NCI-H460 (cell line): ENCODE measurements at regions not wholly inside any gene's neighbourhood (a gene's known extent, or its start where the extent isn't known, plus 50 kb on each side); places are given as distances from the start of the nearest gene placed in this dataset.

Experiments
- DNase-seq: peaks from one replicate; pipeline ENCODE4 v3.0.0-alpha.2; 2016; ENCODE audit warnings: low read depth; ENCODE audit errors: extremely low read depth

DNA sequence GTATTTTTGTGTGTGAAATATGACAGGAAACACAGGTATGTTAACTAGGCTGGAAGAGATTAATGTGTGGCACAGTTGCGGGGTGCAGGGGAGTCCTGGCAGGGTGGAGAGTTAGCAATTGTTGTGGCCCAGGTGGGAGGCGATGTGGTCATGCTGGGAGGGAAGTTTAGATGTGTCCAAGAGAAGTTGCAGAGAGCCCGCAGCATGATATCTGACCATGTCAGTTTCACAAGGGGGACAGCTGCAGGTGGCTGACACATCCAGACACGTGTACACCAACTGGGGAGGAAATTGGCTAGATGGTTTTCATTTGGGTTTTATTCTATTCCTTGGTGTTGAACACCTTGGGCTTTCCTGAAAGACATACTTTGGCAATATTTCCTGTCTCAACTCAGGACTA is 172.8 kb upstream of the RGMA start:
- DNase-seq: no peak

DNA sequence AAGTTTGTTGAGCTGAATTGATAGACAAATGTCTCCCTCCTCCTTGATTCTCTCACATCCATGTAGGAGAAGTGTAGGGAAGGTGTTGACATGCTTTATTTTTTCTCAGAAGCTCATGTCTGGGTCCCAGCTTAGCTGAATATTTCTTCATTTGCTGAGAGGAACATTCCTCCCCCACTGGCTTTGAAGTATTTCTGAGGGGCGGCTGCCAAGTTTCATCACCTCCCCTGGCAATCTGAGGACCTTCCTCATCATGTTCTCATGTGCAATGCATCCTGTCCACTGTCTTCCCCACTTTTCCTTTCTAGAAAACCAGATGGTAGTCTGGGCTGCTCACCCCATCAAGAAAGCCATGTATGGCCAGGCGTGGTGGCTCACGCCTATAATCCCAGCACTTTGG is 168.9 kb upstream of the RGMA start:
- DNase-seq: no peak

DNA sequence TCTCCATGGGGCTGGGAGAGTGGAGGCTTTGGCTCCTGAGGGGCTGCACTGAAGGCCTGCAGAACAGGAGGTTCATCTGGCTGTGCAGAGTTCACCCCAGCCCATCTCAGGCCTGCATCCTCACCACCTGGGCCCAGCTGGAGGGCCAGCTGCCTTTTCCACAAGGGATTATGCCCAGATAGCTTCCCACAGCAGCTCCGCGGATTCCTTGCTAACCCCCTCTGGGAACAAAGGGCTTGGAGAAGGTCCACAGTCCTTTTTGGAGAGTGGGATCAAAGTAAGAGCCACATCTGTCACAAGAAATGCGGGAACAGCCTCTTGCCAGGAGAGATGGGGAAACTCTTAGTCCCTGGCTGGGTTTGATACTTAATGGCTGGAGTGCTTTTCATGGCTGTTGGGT is 164.7 kb upstream of the RGMA start:
- no peak for DNase-seq

DNA sequence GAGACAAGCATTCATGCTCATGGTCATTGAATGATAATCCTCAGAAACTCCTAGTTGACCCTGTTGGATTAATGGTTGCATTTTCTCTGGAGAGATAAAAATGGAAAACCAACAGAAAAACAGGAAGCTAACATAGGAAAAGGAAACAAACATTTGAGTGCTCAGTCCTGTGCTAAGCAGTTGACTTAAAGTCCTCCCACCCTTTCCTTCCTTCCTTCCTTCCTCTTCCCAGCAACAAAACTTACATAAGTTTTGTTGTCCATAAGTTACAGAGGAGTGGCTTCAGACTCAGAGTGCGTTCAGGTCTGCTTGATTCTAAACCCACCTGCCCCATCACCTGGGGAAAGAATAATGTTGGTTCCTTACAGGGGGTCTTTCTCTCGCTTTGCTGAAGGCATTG is 163.8 kb upstream of the RGMA start:
- DNase-seq: no peak

DNA sequence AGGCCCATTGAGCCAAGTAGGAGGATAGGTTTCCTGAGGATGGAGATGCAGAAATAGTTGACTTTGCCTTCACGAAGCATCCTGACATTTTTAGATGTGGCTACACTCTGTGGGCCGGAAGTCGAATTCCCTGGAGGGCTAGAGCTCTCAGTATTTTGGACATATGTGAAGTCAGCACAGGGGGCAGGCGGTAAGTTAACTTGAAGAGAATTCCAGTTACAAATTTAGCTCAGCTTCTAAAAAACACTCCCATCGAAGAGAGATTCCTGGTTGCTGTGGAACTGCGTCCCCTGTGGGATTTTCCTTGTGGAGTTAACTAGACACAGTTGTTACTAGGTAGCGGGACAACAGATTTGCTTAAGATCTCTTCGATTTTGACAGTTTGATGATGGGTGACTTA is 161.9 kb upstream of the RGMA start:
- DNase-seq: no peak

DNA sequence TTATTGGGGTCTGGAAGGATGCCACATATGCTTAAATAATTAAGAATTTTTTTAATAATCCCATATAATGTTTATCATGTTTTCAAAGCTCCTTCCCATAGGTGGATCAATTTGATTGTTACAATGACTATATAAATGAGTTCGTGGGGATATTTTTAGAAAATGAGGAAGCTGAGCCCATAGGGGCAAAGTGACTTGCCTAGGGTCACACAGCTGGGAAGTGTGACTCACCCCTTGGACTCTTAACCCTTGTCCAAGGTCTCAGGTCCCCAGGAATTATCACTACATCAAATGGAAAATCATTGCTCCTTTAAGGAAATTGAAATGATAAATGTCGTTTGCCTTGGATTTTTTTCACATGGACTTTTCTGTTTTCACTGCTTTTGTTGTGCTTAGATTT is 161.2 kb upstream of the RGMA start:
- DNase-seq: no peak

DNA sequence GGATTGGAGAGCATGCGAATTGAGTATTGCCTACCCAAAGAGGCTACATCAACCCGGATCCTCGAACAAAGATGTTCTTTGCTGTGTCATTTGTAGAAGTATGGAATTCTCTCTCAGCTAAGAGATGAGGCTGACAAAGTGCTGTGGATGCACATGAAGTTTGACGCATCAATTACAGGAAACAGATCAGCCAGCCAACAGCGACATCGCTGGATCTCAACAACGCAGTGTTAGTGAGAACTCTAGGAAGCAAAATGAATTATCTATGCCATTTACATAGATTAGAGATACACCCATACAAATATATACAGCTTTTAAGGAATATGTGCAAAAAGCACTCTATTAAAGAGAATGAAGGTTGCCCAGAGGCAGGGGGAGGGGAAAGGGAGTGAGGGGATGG is 160.6 kb upstream of the RGMA start:
- no peak for DNase-seq

DNA sequence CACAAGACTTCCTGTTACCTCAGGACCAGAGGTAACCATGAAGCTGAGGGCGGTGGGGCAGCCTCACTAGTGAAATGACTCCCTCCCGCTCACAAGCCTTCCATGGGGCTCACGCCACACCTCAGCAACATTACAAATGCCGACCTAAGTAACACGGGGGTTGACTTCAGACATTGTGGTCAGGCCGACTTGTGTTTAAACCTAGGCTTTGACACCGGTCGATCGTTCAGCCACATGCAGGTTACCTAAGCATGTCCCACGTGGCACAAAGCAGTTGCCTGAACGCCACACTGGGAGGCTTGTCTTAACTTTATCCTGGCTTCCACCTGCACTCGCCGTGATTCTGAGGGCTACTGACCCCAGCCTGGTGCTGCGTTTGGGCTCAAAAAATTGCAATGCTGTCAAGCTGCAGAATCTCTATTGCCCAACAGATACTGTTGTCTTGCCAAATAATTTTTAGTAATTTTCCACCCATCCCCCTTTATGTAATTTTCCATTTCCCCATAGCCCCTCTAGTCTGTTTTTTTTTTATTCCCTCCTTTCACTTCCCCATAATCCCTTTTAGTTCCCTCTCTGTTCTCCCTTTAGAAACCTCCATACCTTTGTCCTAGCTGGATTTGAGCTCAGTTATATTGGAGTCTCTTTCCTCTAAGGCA is 158.6 kb upstream of the RGMA start:
- no peak for DNase-seq

DNA sequence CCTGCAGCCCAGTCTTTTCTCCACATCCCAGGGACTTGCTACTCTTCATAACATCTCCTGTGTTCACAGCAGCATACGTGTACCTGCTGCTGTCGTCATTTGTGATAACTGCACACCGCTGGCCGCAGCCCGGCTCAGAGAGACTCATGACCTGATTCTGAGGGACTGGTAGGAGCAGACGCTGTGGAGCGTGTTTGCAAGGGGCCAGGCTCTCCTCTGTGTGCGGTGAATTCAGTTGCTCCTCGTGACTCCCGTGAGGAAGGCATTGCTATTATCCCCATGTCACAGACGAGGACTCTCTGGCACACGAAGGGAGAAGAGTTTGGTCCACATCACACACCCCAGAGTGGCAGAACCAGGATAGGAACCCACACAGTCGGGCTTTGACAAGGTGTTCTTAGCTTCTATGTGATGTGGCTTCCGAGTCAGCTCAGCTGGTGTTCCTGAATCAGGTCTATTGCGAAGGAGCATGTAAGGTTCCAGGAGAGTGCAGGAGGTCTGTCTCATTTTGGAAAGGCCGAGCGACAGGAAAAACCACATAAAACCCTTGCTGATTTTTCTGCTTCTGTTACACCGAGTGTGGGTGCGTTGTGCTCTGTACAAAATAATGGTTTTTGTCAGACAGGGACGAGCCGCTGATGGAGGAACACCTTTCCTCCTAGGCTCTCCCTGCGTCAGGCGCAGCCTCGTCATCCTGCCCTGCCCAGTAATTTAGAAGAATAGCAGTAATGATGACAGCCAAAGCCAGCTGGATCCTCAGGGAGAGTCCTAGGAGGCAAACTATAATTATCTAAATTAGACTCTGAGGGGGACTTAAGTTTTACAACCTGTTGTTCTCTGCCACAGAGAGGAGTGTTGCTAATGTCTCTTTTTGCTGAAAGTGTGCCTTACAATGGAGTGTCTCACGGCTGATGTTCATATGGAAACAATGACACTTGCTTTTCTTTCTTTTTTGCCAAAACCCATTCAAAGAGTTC is 157.5 kb upstream of the RGMA start:
- no peak for DNase-seq

DNA sequence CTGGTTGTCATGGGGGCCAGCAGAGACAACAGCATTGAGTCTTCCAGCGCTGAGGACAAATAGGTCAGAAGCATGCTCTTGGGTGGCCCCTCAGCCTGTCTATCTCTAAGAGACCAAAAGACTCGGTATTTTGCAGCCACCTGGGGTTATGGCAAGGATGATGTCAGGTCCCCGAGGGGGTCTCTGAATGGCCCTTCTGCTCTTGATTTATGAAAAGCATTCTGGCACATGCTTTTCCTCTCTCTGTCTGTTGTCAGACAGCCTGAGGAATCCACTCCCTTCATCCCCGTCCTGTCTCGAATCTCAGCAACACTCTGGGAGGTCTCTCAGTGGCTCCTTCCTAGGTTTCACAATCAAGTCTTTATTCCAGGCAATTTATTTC is 156.6 kb upstream of the RGMA start:
- no peak for DNase-seq

DNA sequence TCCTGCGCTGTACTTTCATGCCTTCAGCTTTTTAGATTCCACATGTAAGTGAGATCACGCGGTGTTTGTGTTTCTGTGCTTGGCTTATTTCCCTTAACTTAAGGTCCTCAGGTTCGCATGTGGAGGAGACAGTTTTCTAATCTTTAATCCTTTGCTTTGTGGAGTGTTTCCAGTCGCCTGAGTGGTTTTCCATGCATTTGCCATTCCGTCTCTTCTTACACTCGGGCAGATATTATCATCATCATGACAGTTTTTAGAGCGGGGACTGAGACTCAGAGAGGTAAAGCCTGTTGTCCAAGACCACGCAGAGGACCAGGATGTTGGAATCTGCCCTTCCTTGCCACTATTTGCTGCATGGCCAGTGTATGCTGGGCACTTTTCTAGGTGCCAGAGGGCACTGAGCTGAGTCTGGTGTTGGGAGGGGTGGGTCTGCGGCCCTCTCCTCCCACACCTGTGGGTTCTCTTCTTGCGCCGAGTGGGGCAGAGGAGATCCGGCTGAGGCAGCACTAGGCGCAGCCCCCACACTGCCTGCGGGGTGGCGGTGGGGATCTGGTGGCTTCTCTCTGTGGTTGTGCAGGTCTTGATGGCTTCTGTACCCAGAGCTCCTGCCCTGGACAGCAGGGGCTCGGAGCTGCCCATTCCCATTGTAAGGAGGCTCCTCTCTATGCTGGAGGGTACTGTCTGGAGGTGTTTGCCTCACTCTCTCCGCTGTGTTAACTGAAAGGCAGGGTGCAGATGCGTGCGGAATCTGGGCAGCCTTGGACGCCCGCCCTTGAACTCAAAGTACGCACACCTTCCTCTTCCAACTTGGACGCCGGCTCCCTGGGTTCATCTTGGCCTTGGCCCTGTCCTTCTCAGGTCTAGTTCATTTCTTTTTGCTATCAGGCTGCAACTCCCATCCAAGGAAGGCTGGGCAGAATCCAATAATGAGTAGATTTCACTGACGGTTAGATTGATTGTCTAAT is 156.0 kb upstream of the RGMA start:
- no peak for DNase-seq

DNA sequence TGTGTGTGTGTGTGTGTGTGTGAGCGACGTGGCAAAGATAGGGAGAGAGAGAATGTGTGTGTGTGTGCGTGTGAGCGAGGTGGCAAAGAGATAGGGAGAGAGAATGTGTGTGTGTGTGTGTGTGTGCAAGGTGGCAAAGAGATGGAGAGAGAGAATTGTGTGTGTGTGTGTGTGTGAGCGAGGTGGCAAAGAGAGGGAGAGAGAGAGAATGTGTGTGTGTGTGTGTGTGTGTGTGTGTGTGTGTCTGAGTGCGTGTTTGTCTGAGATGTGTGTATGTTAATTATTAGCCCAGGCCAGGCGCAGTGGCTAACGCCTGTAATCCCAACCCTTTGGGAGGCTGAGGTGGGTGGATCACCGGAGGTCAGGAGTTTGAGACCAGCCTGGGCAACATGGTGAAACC is 154.6 kb upstream of the RGMA start:
- DNase-seq: no peak

DNA sequence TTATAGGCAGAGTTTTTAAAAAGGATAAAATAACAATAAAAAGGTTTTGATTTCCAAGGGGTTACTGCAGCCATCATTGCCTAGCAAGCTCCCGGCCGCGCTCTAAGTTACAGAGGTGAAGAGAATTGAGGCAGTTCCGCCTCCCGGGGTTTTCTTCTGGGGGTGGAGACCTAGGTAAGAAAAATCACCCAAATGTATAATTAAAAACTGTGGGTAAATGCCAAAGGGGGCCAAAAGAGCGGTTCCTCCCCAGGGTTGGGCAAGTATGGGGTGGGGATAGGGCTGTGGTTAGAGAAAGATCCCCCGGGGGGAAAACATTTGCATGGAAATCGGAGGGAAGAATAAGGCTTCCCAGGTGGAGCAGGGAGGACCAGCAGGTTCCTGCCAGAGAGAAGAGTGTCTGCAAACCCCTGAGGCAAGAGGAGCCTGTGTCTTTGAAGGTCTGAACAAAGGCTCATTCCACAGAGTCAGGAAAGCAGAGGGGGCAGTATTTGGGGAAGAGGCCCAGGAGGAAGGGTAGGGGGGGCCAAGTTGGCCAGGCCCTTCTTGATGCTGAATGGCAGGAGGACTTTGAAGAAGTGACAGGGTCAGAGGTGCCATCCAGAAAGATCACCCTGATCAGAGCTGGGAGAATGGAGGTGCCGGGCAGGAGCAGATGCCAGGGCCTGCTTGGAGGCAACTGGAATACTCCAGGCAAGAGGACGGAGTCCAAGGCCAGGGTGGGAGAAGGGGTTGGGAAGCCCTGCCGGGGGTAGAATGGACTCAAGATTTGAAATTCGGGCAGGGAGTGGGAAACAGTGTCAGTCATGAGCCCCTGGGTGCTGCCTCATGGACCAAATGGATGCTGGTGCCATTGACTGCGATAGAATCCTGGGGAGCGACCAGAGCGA is 152.9 kb upstream of the RGMA start:
- DNase-seq: no peak

DNA sequence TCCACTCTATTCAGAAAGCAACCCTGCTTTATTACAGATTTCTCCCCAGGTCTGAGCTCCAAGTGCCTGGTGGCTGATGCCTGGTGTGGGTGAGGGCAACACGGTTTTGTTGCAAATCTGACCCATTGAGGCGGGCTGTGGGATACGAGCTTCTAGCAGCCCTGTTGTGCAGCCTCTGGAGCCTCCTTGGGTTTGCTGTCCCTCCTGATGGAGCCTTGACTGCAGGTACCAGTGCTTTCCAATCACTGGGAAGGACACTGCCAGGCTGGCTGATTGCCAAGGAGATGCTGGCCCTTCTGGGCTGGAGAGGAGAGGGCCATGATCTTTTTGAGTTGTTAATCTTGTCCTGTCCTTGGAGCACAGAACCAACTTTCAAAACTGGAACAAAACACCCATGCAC is 151.0 kb upstream of the RGMA start:
- DNase-seq: no peak

DNA sequence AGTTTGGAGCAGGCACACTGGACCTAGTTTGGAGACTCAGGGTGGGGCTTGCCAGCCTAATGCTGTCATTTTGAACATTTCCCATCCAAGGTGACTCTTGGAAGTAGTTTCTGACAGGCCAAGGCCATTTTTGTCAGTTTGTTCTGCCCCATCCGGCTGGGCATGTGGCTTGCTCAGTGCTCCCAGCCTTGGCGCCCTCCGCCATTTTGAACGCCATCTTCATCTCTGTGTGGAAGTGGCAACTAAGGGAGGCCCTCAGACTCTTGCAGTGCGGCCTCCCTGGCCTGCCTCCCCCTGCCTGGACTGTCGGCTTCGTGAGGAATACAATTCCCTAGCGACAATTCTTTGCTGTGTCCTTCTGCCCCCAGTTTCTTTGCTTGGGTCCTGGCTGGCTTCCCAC is 150.6 kb upstream of the RGMA start:
- DNase-seq: no peak

DNA sequence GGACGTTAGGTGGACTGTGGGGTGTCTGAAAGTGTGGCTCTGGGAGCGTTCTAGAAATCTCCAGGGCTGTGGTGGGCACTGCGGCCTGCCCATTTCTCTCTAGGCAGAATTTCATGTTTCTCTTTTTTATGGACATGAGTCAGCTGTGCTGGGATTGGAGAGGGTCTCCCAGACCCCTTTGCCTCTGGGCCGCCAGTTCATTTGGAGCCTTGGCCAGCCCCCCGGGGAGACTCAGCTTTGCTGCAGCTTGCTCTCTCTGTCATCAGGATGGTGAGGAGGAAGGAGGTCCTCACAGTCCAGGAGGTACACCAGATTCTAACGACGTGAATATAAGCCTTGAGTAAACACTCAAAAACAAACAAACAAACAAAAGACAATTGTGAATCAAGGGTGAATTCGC is 149.6 kb upstream of the RGMA start:
- DNase-seq: no peak

DNA sequence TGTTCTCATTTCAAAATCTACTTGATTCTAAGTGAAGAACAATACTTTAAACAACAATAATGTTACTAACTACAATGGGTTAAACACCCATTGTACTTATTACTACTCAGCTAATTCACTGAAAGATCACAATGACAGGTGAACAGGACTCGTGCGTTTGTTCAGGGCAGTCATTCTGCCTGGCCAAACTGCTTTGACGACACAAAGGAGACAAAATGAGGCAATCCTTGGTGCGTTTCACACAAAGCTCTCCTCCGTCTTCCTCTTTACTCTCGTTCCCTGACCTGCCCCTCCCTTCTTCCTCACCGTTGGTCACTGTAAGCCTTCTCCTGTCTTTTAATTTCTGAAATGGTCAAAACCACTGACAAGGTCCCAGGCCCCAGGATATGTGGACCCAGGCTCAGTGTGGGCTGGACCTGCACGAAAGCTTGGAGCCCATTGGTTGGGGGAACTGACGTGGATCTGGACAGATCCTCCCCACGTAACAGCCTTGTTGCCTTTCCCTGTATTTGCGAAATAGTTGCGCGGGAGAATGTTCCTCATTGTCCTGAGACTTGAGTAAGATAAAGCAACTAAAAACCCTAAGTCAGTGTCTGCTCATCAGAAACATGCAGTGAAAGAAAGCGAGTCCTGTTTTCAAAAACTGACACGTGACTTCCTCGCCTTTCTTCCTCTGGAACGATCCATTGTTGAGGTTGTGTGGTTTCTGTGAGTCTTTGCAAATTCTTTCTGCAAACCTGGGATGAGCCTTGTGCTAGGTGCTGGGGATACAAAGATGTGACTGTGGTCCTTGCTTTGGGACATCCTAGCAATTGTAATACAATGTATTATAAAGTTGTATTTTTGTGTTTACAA is 147.1 kb upstream of the RGMA start:
- no peak for DNase-seq

DNA sequence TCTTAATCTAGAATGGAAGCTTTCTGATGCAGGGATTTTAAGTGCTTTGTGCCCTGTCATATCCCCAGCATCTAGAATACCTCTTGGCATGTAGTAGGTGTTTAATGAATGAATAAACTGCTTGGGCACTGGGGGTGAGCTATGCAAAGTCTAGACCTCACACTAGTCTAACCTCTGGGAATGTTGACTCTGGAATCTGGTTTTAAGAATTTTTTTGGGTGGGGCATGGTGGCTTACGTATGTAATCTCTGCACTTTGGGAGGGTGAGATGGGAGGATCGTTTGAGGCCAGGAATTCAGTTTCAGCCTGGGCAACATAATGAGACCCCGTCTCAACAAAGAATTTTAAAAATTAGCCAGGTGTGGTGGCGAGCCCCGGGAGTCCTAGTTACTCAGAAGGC is 146.3 kb upstream of the RGMA start:
- no peak for DNase-seq

DNA sequence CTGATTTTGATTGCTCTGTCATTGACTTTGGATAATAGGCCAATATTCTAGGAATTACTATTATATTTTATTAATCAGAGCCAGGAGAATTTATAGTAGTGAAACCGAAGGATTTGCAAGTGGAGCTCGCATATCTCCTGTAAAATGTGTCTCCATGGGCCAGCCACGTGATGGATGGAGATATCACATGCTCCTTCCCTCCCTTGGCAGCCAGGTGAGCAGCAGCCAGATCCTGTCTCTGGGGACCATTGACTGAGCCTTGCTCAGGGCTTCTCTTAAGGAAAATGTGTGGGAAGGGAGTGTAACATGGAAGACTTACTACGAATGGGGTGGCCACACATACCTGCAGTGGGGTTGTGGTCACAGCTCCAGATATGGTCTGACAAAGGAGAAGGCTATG is 144.7 kb upstream of the RGMA start:
- no peak for DNase-seq
